Astrocyte of the hippocampus (primary cell): ENCODE measurements at regions not wholly inside any gene's neighbourhood (a gene's known extent, or its start where the extent isn't known, plus 50 kb on each side); places are given as distances from the start of the nearest gene placed in this dataset.

Experiments used
- DNase-seq: peaks from one replicate; pipeline ENCODE4 v3.0.0; 2011; ENCODE audit warnings: low read depth, low spot score

DNA sequence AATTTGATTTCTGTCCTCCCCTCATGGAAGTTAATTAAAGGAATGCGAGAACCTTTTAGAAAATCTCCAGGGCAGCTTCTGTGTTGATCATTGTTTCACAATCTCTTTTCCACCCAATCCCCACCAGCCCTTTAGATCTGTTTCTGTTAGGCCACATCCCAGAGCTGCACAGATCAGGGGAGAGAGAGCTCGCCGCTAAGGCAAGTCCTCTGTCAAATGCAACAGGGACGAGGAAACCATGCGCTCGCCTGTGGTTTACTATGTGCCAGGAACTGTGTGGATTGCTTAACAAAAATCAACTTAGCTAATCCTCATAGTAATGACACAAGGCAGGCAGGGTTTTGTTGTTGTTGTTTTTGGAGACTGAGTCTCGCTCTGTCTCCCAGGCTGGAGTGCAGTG is 115.4 kb downstream of the SALL1 start:
- no peak for DNase-seq

DNA sequence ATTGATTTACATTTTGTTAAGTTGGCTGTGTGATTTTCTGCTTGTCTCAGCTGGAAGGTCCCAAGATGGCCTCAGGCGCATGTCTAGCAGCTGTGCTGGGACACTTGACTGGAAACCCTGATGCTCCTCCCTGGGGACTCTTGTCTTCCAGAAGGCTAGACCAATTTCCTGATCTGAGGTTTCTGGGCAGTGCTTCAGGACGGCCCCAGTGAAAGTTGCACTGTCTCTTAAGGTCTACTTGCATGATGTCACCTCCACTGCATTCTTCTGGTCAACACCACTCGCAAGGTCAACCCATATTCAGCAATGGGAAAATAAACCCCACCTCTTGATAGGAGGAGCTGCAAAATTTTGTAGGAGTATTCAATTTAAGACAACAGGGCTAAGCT is 116.0 kb downstream of the SALL1 start:
- DNase-seq = no peak

DNA sequence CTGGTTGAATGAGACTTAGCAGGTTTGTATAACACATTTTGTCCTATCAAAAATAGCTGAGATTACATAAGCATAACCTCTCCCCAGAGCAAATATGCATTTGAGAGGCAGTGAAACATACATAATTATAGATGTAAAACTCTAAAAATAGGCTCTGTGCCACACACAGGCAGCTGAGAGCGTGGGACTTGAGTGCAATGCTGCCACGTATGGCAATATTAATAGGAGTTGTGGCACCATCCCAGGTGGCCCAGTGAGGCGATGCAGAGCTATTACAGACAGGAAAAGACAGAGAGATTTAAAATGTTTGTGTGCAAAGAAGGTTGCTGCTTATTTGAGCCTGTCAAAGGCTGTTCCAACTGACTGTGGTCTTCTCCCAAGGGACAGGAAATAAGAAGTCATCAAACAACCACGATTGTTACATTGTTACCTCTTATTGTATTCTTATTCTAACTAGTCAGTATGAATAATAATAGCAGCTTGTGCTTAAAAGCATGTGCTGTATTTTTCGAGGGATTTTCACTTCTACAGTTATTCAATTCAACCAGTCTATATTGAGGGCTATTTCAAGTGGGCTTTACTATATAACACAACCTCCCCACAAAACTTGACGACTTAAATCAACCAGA is 116.5 kb downstream of the SALL1 start:
- DNase-seq = no peak

DNA sequence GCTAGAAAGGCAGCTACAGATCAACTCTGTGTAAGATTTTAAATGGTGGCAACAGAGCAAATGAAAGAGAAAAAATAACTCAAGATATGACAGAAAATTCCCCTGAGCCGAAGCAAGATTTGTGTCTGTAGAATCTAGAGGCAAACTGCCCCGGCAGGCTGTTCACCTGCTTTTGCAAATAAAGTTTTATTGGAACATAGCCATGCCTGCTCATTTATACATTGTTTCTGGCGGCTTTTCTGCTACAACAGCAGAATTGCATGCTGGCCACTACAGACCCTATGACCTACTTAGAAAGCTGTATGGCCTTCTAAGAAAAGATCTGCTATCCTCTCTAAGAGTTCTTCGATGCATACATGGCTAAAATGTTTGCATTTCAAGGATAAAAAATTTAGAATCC is 119.5 kb downstream of the SALL1 start:
- no peak for DNase-seq

DNA sequence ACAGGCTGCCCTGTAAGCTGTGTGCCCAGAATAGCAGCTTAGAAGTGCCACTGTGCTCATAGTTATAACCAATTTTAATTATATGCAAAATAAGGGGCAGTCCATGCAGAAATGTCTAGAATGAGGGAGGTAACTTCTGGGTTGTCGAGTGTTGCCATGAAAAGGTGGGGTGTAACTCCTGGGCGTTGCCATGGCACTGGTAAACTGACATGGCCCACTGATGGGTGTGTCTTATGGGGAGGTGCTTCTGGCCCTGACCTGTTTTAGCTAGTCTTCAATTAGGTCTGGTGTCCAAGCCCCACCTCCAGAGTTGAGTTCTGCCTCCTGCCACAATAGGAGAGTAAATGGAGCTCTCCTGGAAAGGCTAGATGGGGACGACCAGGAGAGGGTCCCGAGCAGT is 120.6 kb downstream of the SALL1 start:
- no peak for DNase-seq

DNA sequence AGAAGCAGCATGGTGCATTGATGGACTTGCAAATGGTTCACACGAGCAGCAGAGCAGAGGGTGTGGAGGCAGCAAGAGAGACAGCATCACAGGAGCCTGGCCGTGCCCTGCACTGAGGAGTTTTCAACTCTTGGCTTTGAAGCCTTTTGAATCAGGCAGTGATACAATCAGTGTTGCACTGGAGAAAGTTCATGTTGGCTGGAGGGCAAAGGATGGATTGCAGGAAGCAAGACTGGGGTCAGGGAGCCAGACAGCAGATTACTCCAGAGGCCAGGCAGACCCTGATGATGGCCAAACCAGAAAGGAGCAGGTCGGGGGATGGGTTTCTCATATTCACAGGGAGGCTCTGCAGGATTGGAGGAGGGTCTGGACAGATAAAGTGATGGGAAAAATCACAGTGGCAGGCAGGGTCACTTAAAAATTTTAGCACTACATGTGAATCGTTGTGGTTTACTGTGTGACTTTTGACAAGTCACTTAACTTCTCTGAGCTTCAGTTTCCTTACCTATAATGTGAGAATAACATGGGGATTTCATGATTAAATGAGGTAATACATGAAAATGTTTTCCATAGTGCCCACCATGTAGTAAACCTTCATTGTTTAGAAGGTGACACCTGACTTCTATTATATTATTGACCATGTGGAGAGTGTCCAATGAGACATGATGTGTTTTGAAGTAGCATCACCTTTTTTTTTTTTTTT is 125.3 kb downstream of the SALL1 start:
- no peak for DNase-seq

DNA sequence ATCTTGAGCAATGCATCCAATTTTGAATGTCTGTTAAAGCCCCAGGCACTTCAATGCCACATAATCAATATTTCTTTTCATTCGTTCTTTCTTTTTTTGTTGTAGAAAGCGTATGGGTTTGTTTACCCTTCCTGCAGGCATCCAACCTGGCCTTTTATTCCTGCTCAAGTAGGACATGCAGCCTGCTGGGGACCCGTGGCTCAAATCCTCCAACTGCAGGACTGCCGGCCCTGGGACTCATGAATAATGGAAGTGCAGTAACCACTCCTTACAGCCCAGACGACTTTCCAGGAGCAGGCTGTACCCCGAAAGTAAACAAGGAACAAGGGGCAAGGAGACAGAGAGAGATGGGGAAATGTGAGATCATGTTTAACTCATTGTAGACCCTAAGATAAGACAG is 126.4 kb downstream of the SALL1 start:
- no peak for DNase-seq

DNA sequence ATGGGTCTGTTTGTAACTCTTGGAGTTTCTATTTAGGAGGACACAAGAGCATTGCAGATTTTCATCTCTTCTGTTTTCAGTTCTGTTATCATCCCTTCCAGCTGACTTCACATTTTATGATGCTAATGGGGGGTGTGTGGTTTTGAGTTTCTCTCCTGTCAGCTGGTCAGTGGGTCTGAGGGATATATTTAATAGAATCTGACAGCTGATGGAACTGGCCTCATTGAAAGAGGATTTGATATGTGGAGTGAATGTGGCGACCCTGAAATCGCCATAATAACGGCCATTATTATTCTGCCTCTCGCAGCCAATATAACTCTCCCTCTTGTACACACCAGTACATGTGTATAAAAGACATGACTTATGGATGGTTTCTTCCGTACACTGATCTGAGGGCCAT is 128.1 kb downstream of the SALL1 start:
- DNase-seq = no peak

DNA sequence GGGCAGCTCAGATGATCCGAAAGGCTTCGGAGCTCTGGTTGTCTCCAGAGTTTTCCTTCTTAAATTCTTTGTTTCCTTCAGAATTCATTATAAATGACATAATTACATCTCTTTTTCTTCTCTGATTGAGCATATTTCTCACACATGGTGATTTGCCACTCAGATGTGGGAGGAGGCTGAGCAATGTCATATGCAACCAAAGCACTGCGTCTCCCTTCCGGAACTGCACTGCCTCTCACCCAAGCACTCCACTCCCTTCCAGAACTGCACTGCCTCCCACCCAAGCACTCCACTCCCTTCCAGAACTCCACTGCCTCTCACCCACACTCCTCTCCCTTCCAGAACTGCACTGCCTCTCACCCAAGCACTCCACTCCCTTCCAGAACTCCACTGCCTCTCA is 131.5 kb downstream of the SALL1 start:
- DNase-seq = no peak

DNA sequence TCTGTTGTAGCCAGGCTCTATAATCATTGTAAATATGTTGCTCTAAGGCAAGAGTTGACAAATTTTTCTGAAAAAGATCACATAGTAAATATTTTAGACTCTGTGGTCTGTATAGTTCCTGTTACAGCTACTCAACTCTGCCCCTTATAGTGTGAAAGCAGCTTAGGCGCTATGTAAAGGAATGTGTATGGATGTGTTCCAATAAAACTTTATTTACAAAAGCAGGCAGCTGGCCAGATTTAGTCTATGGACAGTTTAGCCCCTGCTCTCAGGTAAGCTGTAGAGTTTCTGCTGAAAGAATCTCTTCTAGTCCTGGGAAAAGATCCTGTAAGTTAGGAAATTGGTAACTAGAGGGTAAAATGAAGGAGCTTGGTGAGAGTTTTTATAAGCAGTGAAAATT is 133.1 kb downstream of the SALL1 start:
- DNase-seq = no peak

DNA sequence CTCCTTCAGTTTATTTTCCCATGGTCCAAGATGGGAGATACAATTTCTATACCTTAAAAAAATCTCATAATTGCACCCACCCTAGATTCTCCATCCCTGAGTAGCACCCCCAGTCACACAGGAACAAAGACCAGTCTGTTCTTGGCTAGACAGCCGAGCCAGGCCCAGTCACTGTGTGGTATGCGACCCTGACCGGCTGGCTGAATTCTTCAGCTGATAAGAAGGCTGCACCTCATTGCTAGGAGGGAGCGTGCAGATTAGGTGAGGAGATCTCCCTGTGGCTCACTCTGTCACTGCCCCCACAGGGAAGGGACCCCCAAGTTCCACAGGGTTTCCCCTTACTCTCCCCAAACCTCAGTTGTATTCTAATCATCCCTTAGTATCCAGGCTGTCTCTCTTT is 138.7 kb downstream of the SALL1 start:
- DNase-seq = peak; percentile 65

DNA sequence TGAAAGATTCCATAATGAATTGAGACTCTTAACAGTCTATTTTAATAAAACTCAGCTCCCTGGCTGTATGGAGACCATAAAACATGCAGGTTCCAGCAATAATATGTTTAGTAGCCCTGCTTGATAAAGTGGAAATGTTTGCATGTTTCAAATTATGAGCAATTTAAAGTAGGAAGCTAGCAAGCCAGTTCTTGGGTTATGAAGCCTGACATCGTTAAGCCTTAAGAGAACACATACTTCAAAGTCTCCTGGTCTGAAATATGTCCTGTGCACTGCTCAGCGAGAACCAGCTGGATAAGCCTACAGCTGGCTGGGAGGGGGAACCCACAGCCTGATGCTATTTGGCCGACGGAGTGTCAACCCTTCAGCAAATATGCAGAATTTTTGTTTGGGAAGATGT is 140.3 kb downstream of the SALL1 start:
- peak; percentile 23 for DNase-seq

DNA sequence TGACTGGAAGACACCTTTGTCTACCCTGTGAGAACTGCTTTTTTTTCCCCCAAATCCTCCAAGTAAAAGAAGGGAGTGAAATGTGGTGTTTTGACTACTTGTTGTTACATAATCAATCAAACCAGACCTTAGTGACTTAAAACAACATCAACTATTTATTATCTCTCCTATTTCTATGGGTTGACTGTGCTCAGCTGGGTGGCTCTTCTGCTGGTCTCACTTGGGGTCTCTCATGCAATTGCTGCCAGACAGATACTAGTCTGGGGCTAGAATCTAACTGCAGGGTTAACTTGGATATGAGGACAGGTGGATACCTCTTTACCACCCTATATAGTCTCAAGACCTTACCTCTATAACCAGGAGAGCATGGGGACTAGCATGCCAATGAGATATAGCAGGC is 141.3 kb downstream of the SALL1 start:
- no peak for DNase-seq

DNA sequence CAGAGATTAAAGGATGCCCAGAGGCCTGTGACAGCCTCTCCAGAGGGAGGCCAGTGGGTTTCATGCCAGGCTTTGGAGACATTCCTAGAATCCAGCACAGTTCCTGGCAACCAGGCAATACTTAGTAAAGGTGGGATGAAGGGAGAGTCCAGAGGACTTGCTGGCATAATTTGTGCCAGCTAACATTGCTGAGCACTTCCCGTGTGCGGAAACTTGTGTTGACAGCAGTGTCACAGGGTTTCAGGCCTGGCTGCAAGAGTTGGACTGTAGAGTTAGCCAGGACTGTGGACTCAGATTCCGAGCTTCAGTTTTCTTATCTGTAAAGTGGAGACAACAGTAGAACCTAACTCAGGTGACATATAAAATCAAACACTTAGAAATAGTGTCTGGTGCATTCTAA is 141.7 kb downstream of the SALL1 start:
- DNase-seq = no peak

DNA sequence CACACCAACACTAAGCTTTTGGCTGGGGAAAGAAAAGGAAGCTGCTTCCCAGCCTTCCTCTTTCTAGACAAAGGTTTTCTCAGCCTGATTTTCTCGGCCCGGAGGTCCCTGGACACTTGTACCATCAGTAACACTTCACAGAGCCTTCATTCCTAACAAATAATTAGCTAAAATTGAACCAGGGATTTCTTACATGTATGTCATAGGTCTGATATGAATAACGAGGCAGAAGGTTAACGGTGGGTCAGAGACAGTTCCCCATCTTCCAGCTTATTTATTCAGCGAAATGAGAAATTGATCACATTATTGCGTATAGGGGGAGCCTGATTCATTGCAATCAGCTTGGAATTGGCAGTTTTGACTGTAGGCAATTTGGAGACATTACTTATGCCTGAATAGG is 142.5 kb downstream of the SALL1 start:
- DNase-seq = no peak

DNA sequence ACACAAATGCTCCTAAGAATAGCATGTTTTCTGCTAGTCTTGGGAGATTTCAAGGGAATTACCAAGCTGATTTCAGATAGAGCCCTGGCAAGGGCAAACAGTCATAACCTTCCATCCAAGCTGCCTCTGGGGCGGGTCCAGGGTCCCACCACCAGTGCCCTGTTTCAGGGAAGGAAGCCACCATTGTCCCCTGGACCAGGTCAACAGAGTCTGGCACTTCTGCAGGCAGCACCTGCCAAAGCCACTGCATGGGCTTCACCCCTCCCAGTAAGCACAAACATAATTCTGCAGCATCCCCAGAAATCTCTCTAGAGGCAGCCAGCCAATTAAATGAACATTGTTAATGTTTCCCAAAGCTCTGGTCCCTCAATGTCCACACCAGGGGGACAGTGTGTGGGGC is 143.0 kb downstream of the SALL1 start:
- no peak for DNase-seq

DNA sequence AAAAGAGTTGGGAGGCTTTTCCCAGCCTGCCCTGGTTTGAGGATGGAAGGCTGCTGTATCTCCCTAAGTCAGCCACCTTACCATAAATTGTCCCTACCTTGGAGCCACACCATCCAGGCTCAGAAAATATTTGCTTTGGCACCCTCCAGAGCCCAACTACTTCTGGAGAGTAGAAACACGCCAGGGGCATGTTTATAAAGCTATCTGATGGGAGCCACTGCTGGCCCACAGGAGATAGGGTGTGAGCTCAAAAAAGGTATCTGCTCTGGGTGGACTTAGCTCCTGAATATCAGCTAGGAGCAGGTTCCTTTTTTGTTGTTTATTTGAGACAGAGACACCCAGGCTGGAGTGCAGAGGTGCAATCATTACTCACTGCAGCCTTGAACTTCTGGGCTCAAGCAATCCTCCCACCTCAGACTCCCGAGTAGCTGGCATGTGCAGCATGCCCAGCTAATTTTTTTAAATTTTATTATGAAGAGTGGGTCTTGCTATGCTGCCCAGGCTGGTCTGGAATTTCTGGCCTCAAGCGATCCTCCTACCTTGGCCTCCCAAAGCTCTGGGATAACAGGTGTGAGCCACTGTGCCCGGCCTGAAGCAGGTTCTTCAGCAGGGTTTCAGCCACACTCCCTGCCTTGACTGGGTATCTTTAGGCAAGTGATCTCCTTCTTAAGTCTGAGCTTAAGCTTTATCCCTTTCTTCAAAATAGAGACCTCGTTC is 147.1 kb downstream of the SALL1 start:
- DNase-seq = no peak

DNA sequence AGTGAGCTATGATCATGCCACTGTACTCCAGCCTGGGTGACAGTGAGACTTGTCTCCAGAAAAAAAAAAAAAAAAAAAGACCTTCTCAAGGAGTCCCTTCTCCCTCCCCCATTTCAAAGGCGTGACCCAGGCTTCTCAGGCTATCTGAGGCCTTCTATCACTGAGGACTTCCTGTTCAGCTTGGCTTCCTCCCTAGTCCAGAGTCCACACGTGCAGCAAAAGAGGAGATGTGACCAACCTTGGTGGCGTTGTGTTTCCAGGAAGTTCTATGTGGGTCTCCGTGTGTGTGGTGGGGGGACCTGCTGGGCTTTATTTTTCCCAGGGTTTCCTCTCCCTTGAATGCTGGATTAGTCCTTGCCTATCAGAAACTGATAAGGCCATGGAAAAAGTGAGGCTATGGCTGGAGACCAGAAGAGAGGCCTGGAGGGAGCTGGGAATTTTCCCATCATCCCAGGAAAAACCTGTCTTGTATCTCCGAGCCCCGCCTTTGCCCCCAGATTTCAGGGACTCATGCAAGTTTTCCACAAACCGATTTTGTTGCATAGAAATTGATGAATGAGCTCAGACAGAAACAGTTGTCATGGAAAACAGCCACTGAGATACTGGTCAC is 148.1 kb downstream of the SALL1 start:
- DNase-seq = no peak

DNA sequence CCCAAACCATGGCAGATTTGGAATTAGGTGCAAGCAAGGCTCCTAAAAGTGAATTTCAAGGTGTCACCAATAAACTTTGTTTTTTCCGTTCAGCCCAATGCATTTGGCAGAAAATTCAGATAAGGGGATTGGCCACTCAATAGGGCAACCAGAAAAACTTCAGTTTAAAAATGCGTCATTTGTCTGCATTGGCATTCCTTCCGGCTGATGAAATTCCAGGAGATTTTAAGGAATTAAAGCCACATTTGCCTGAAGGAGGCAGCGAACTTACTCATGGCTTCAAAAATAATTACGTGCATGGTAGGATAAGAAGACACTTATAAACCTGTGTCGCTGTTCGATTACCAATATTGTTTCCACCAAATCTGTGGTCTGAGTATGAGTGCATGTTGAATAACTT is 151.9 kb downstream of the SALL1 start:
- no peak for DNase-seq

DNA sequence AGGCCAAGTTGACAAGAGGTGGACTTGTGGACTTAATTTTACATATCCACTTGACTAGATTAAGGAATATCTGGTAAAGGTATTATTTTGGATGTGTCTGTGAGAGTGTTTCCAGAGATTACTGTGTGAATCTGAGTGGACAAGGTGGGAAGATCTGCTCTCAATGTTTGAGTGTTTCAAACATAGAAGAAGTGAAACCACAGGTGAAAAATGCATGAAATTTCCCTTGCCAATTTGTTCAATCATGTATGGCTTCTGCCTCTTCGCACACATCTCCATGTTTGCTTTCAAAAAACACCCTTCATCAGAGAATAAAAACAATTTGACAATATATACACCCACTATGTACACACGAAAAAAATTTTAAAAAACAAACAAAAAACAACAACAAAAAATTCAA is 152.7 kb downstream of the SALL1 start:
- DNase-seq = no peak

DNA sequence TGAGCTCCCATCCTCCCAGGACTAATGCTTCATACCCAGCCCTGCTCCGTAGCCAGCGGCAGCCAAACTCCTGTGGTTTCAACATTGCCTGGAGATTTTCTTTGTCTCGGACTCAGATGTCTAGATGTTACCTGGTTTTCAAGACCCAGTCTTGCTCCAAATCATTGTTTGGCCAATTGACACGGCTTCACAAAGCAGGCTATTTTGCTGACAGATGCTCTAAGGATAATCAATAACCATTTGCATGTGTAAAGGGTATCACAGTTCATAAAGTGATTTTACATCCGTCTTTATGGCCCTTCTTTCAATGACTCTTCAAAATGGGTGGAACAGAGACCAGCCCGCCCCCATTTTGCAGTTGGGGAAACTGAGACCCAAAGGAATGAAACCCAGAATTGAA is 153.4 kb downstream of the SALL1 start:
- DNase-seq = no peak

DNA sequence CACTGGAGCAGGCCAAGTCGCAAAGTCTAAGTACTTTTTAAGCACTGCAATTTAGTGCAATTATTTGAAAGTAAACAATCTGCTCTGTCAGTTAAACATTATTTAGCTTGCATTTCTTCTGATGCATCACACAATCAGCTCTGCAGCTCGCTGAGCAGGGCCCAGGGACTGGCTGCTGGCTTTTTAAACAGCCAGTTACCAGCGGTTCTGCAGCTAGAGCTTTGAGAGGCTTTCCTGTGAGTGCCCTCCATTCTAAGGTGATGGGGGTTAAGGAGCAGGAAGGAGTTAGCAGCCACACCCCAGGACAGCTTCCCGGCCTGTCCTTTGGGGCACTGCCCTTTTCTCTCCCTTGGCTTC is 154.3 kb downstream of the SALL1 start:
- no peak for DNase-seq
